Ishikawa (cell line): ENCODE measurements at regions not wholly inside any gene's neighbourhood (a gene's known extent, or its start where the extent isn't known, plus 50 kb on each side); places are given as distances from the start of the nearest gene placed in this dataset.

Source experiments
- CEBPB ChIP-seq: IDR thresholded peaks from 2 replicates; pipeline ENCODE4 v1.6.1; 2012
- CREB1 ChIP-seq: IDR thresholded peaks from 2 replicates; pipeline ENCODE4 v1.6.1; 2012; ENCODE audit warnings: low read depth
- EGR1 ChIP-seq: IDR thresholded peaks from 2 replicates; pipeline ENCODE4 v1.6.1; 2012
- EP300 ChIP-seq: IDR thresholded peaks from 2 replicates; pipeline ENCODE4 v1.6.1; 2012; ENCODE audit warnings: borderline replicate concordance
- RAD21 ChIP-seq: IDR thresholded peaks from 2 replicates; pipeline ENCODE4 v1.6.1; 2012; ENCODE audit warnings: low read depth
- TAF1 ChIP-seq: IDR thresholded peaks from 2 replicates; pipeline ENCODE4 v1.6.1; 2012; ENCODE audit warnings: low read depth, mild to moderate bottlenecking
- TEAD4 ChIP-seq: IDR thresholded peaks from 2 replicates; pipeline ENCODE4 v1.6.1; 2012
- YY1 ChIP-seq: IDR thresholded peaks from 2 replicates; pipeline ENCODE4 v1.6.1; 2012; ENCODE audit warnings: low read depth
- TF ChIP-seq, protein P1 (sequence below): IDR thresholded peaks from 2 replicates; pipeline ENCODE4 v1.6.1; 2012
- TF ChIP-seq, protein P2 (sequence below): IDR thresholded peaks from 2 replicates; pipeline ENCODE4 v1.6.1; 2012; ENCODE audit warnings: low read depth, mild to moderate bottlenecking

DNA sequence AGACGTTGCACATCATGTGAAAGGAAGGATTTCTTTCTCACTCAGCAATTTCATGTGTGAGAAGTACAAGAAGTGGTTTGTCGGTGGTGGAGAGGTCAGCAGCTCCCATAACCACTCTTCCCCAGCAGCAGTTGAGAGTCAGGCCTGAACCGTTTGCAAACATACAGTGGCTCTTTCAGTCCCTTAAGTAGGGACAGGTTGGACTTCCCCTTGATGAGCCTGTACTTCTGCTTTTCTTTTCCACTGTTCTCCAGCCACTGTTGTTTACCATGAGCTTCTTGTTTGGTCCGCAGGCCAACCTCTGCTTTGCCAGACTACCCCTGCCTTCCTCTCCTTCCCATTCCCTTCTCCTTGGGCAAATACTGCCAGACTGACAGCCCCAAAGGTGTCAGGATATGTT, 391.3 kb upstream of the CELF4 start:
- TF ChIP-seq EP300 (no peak), RAD21 (no peak), YY1 (no peak), CREB1 (no peak), CEBPB (no peak), TAF1 (no peak), EGR1 (no peak), TEAD4 (no peak)
- TF ChIP-seq, protein P1, sequence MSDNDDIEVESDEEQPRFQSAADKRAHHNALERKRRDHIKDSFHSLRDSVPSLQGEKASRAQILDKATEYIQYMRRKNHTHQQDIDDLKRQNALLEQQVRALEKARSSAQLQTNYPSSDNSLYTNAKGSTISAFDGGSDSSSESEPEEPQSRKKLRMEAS = no peak
- TF ChIP-seq, protein P2, sequence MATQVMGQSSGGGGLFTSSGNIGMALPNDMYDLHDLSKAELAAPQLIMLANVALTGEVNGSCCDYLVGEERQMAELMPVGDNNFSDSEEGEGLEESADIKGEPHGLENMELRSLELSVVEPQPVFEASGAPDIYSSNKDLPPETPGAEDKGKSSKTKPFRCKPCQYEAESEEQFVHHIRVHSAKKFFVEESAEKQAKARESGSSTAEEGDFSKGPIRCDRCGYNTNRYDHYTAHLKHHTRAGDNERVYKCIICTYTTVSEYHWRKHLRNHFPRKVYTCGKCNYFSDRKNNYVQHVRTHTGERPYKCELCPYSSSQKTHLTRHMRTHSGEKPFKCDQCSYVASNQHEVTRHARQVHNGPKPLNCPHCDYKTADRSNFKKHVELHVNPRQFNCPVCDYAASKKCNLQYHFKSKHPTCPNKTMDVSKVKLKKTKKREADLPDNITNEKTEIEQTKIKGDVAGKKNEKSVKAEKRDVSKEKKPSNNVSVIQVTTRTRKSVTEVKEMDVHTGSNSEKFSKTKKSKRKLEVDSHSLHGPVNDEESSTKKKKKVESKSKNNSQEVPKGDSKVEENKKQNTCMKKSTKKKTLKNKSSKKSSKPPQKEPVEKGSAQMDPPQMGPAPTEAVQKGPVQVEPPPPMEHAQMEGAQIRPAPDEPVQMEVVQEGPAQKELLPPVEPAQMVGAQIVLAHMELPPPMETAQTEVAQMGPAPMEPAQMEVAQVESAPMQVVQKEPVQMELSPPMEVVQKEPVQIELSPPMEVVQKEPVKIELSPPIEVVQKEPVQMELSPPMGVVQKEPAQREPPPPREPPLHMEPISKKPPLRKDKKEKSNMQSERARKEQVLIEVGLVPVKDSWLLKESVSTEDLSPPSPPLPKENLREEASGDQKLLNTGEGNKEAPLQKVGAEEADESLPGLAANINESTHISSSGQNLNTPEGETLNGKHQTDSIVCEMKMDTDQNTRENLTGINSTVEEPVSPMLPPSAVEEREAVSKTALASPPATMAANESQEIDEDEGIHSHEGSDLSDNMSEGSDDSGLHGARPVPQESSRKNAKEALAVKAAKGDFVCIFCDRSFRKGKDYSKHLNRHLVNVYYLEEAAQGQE = no peak
